AG04449 (cell line): ENCODE measurements at regions not wholly inside any gene's neighbourhood (a gene's known extent, or its start where the extent isn't known, plus 50 kb on each side); places are given as distances from the start of the nearest gene placed in this dataset.

Source experiments
- CTCF ChIA-PET: fragments of 350-600 bp; formaldehyde crosslinking; extraction: SDS; loops from one replicate; lab custom pipeline; 2021; ENCODE audit warnings: antibody characterized with exemption; lab: Yijun Ruan, JAX
- POLR2A ChIA-PET: fragments of 400-600, 350-600 bp; formaldehyde crosslinking; extraction: SDS; loops from one replicate; lab custom pipeline; 2020; ENCODE audit warnings: antibody characterized with exemption, inconsistent platforms; lab: Yijun Ruan, JAX
- DNase-seq: peaks from one replicate; pipeline ENCODE4 v3.0.0-alpha.2; 2010; ENCODE audit warnings: low read depth, low spot score
- H3K4me3 ChIP-seq: 2 replicates; pipeline ENCODE4 v1.5.1; 2011; ENCODE audit warnings: low read depth, mild to moderate bottlenecking, control low read depth, low read length
- CTCF ChIP-seq: IDR thresholded peaks from one replicate; pipeline ENCODE4 v1.5.1; 2011; ENCODE audit warnings: mild to moderate bottlenecking, moderate library complexity, low read length, control low read depth, inconsistent platforms; ENCODE audit not compliant: insufficient read depth; ENCODE audit errors: missing control alignments

- H3K4me3 ChIP-seq: no peak overlapping the region
- CTCF ChIA-PET: no interaction called here
- TF ChIP-seq CTCF: no peak
- DNase-seq: no peak
- POLR2A ChIA-PET: no interaction called here
Measured at GRCh38 chr10:8800426-8800825, 745.9 kb downstream of the GATA3 start.

- DNase-seq: no peak
- ChIA-PET CTCF (no interaction called here), POLR2A (no interaction called here)
- no peak for TF ChIP-seq CTCF
- H3K4me3 ChIP-seq: no peak overlapping the region
Measured at GRCh38 chr10:8803992-8804391, 749.5 kb downstream of the GATA3 start.

GRCh38 chr10:8810677-8811076, 756.2 kb downstream of the GATA3 start:
- no peak overlapping the region for H3K4me3 ChIP-seq
- no peak for TF ChIP-seq CTCF
- DNase-seq: no peak
- ChIA-PET CTCF (no interaction called here), POLR2A (no interaction called here)

GRCh38 chr10:8811201-8811600, 756.7 kb downstream of the GATA3 start:
- DNase-seq: no peak
- CTCF ChIA-PET: no interaction called here
- TF ChIP-seq CTCF: no peak
- no peak overlapping the region for H3K4me3 ChIP-seq
- POLR2A ChIA-PET: no interaction called here

GRCh38 chr10:8815969-8816368, 761.5 kb downstream of the GATA3 start:
- POLR2A ChIA-PET: no interaction called here
- DNase-seq: no peak
- no peak overlapping the region for H3K4me3 ChIP-seq
- TF ChIP-seq CTCF: no peak
- CTCF ChIA-PET: no interaction called here

- DNase-seq: no peak
- ChIA-PET POLR2A (no interaction called here), CTCF (no interaction called here)
Measured at GRCh38 chr10:8817299-8817698, 762.8 kb downstream of the GATA3 start.

More at GRCh38 chr10:8817299-8817698, 762.8 kb downstream of the GATA3 start:
- TF ChIP-seq CTCF: no peak
- no peak overlapping the region for H3K4me3 ChIP-seq
